GM21423 (cell line): ENCODE measurements at regions not wholly inside any gene's neighbourhood (a gene's known extent, or its start where the extent isn't known, plus 50 kb on each side); places are given as distances from the start of the nearest gene placed in this dataset.
"Not testable (repeated sequence)": the region's sequence is repeated elsewhere in the genome, so short reads cannot be mapped to it uniquely, and the experiment has no call there.

Source experiments
- ATAC-seq: cut with Tn5 transposase; IDR thresholded peaks from one replicate; pipeline ENCODE4 v1.9.1; 2021; ENCODE audit warnings: mild to moderate bottlenecking, moderate library complexity; ENCODE audit not compliant: unreplicated experiment

- ATAC-seq = no peak
These were observed 56.8 kb upstream of the DCLK2 start for GRCh38 chr4:150021483-150021882.

GRCh38 chr4:150023489-150023888, 54.8 kb upstream of the DCLK2 start:
- ATAC-seq = no peak

GRCh38 chr4:150026987-150027386, 51.3 kb upstream of the DCLK2 start:
- not testable (repeated sequence) for ATAC-seq
